ENCODE measurements at regions not wholly inside any gene's neighbourhood (a gene's known extent, or its start where the extent isn't known, plus 50 kb on each side); places are given as distances from the start of the nearest gene placed in this dataset.
A peak's percentile ranks its signal among the peaks of the same experiment; 100 is the strongest.

GRCh38 chr5:110050640-110051345 lies 361.1 kb downstream of the MAN2A1 start:
- no peak for DNase-seq (ENCODE audit: extremely low spot score)
- CTCF ChIA-PET: no interaction called here
- TF ChIP-seq FOXM1 (IDR thresholded peaks at IDR 0.05; ENCODE audit: borderline replicate concordance) (no peak), LEF1 (IDR thresholded peaks at IDR 0.05; ENCODE audit: borderline replicate concordance) (no peak), SP1 (IDR thresholded peaks at IDR 0.05) (no peak), FOXA1 (IDR thresholded peaks at IDR 0.05) (no peak), FOXK2 (IDR thresholded peaks at IDR 0.05) (no peak), ELF4 (IDR thresholded peaks at IDR 0.05) (no peak), HDGF (IDR thresholded peaks at IDR 0.05; ENCODE audit: borderline replicate concordance) (no peak), PKNOX1 (IDR thresholded peaks at IDR 0.05) (no peak), ARNT (IDR thresholded peaks at IDR 0.05) (no peak), SUZ12 (IDR thresholded peaks at IDR 0.05) (no peak), NFRKB (IDR thresholded peaks at IDR 0.05) (no peak)
- POLR2A ChIA-PET: no interaction called here

GRCh38 chr5:110053205-110053604 lies 363.5 kb downstream of the MAN2A1 start:
- no peak for DNase-seq (ENCODE audit: extremely low spot score)
- ChIA-PET POLR2A (no interaction called here), CTCF (no interaction called here)
- TF ChIP-seq LEF1 (IDR thresholded peaks at IDR 0.05; ENCODE audit: borderline replicate concordance) (no peak), FOXK2 (IDR thresholded peaks at IDR 0.05) (no peak), CTBP1 (IDR thresholded peaks at IDR 0.05; ENCODE audit: borderline replicate concordance) (no peak), L3MBTL2 (conservative IDR thresholded peaks at IDR 0.05) (no peak)

GRCh38 chr5:110053824-110054223 lies 364.1 kb downstream of the MAN2A1 start:
- POLR2A ChIA-PET: no interaction called here
- CTCF ChIA-PET: no interaction called here

GRCh38 chr5:110054240-110054639 lies 364.5 kb downstream of the MAN2A1 start:
- ChIA-PET POLR2A (no interaction called here), CTCF (no interaction called here)
- DNase-seq (ENCODE audit: extremely low spot score): peak; percentile 28
- TF ChIP-seq FOXK2 (IDR thresholded peaks at IDR 0.05) (no peak), ARNT (IDR thresholded peaks at IDR 0.05) (no peak), PKNOX1 (IDR thresholded peaks at IDR 0.05) (no peak), NFRKB (IDR thresholded peaks at IDR 0.05) (no peak), ELF4 (IDR thresholded peaks at IDR 0.05) (no peak), CTBP1 (IDR thresholded peaks at IDR 0.05; ENCODE audit: borderline replicate concordance) (no peak), LEF1 (IDR thresholded peaks at IDR 0.05; ENCODE audit: borderline replicate concordance) (no peak), HDGF (IDR thresholded peaks at IDR 0.05; ENCODE audit: borderline replicate concordance) (no peak), TARDBP (IDR thresholded peaks at IDR 0.05) (no peak), BHLHE40 (IDR thresholded peaks at IDR 0.05; ENCODE audit: borderline replicate concordance) (no peak)

More at GRCh38 chr5:110053824-110054223, 364.1 kb downstream of the MAN2A1 start:
- TF ChIP-seq ZNF384 (IDR thresholded peaks at IDR 0.05): no peak
- no peak for TF ChIP-seq ARNT (IDR thresholded peaks at IDR 0.05)
- TF ChIP-seq LEF1 (IDR thresholded peaks at IDR 0.05; ENCODE audit: borderline replicate concordance): no peak
- no peak for TF ChIP-seq TARDBP (IDR thresholded peaks at IDR 0.05)
- TF ChIP-seq FOXM1 (IDR thresholded peaks at IDR 0.05; ENCODE audit: borderline replicate concordance): no peak
- DNase-seq (ENCODE audit: extremely low spot score): no peak

GRCh38 chr5:110055302-110055701 lies 365.6 kb downstream of the MAN2A1 start:
- ChIA-PET CTCF (no interaction called here), POLR2A (no interaction called here)
- TF ChIP-seq L3MBTL2 (conservative IDR thresholded peaks at IDR 0.05): no peak
- TF ChIP-seq ELF4 (IDR thresholded peaks at IDR 0.05): no peak
- TF ChIP-seq HDGF (IDR thresholded peaks at IDR 0.05; ENCODE audit: borderline replicate concordance): no peak
- TF ChIP-seq LEF1 (IDR thresholded peaks at IDR 0.05; ENCODE audit: borderline replicate concordance): no peak
- TF ChIP-seq ZNF384 (IDR thresholded peaks at IDR 0.05): no peak
- no peak for TF ChIP-seq ARNT (IDR thresholded peaks at IDR 0.05)
- TF ChIP-seq TARDBP (IDR thresholded peaks at IDR 0.05): no peak

GRCh38 chr5:110056580-110057114 lies 366.9 kb downstream of the MAN2A1 start:
- TF ChIP-seq HDGF (IDR thresholded peaks at IDR 0.05; ENCODE audit: borderline replicate concordance) (no peak), LEF1 (IDR thresholded peaks at IDR 0.05; ENCODE audit: borderline replicate concordance) (no peak), CTBP1 (IDR thresholded peaks at IDR 0.05; ENCODE audit: borderline replicate concordance) (no peak), SUZ12 (IDR thresholded peaks at IDR 0.05) (no peak), FOXA1 (IDR thresholded peaks at IDR 0.05) (no peak), NFRKB (IDR thresholded peaks at IDR 0.05) (no peak), FOXK2 (IDR thresholded peaks at IDR 0.05) (no peak), L3MBTL2 (conservative IDR thresholded peaks at IDR 0.05) (no peak)
- POLR2A ChIA-PET: no interaction called here
- DNase-seq (ENCODE audit: extremely low spot score): no peak
- CTCF ChIA-PET: interaction anchor here (0.6 kb wide), 1 partner anchor 1978 kb away, joined by 4 read pairs; no protein-coding TSS in a partner anchor

More at GRCh38 chr5:110055302-110055701, 365.6 kb downstream of the MAN2A1 start:
- DNase-seq (ENCODE audit: extremely low spot score): no peak

GRCh38 chr5:110058175-110058574 lies 368.4 kb downstream of the MAN2A1 start:
- ChIA-PET POLR2A (no interaction called here), CTCF (no interaction called here)
- TF ChIP-seq ARNT (IDR thresholded peaks at IDR 0.05) (no peak), L3MBTL2 (conservative IDR thresholded peaks at IDR 0.05) (no peak)
- no peak for DNase-seq (ENCODE audit: extremely low spot score)

All from HEK293T (cell line).